ENCODE measurements at regions not wholly inside any gene's neighbourhood (a gene's known extent, or its start where the extent isn't known, plus 50 kb on each side); places are given as distances from the start of the nearest gene placed in this dataset.

GRCh38 chr1:193365966-193366365 lies 179.6 kb upstream of the B3GALT2 start:
- TF ChIP-seq CTCF (IDR thresholded peaks at IDR 0.05; ENCODE audit: poor library complexity) (no peak), EZH2 (IDR thresholded peaks at IDR 0.05; ENCODE audit: borderline replicate concordance) (no peak), EZH2phosphoT487 (IDR thresholded peaks at IDR 0.05; ENCODE audit: low read depth, severe bottlenecking, unreplicated experiment) (no peak)
